ENCODE measurements at regions not wholly inside any gene's neighbourhood (a gene's known extent, or its start where the extent isn't known, plus 50 kb on each side); places are given as distances from the start of the nearest gene placed in this dataset.

GRCh38 chr6:123733180-123733579 lies 70.5 kb upstream of the NKAIN2 start:
- Histone ChIP-seq H3K4ac (ENCODE audit: low read depth, low read length) (no peak overlapping the region), H2AFZ (ENCODE audit: low read length) (no peak overlapping the region), H2AK5ac (ENCODE audit: insufficient read length, low read length) (no peak overlapping the region), H2BK120ac (ENCODE audit: low read depth, low read length, poor library complexity, severe bottlenecking) (no peak overlapping the region), H3K9ac (ENCODE audit: extremely low read depth, insufficient read length, low read length) (no peak overlapping the region), H3K4me1 (ENCODE audit: insufficient read depth, low read length) (no peaks in the 10 kb centered on the region), H3T11ph (ENCODE audit: low read length) (no peak overlapping the region), H2BK5ac (ENCODE audit: insufficient read length, low read length) (no peak overlapping the region), H3K56ac (ENCODE audit: insufficient read length, low read depth, low read length) (no peak overlapping the region), H3K79me2 (ENCODE audit: insufficient read depth, low read length) (no peaks in the 10 kb centered on the region), H2BK20ac (ENCODE audit: low read depth, low read length, poor library complexity, severe bottlenecking) (no peak overlapping the region), H4K91ac (ENCODE audit: insufficient read length, low read depth, low read length) (no peak overlapping the region), H2BK15ac (ENCODE audit: low read depth, low read length) (no peak overlapping the region), H2BK12ac (ENCODE audit: insufficient read length, low read depth, low read length) (no peak overlapping the region), H3K4me2 (ENCODE audit: insufficient read depth, insufficient read length, low read length) (no peak overlapping the region), H3K79me1 (ENCODE audit: insufficient read depth, low read depth, low read length, poor library complexity, severe bottlenecking) (no peaks in the 10 kb centered on the region), H3K27me3 (ENCODE audit: insufficient read depth, low read length) (no peaks in the 10 kb centered on the region), H4K5ac (ENCODE audit: insufficient read length, low read depth, low read length) (no peak overlapping the region), H3K23me2 (ENCODE audit: insufficient read length, low read depth, low read length, poor library complexity, severe bottlenecking) (no peaks in the 10 kb centered on the region), H3K9me3 (ENCODE audit: control insufficient read depth, low read depth, low read length) (no peaks in the 10 kb centered on the region), H3K27ac (ENCODE audit: insufficient read length, low read depth, low read length) (no peak overlapping the region), H4K20me1 (ENCODE audit: control insufficient read depth, insufficient read depth, insufficient read length) (no peaks in the 10 kb centered on the region), H4K8ac (replicated peaks; ENCODE audit: insufficient read length, low read depth, low read length) (no peak overlapping the region), H3K18ac (ENCODE audit: insufficient read length, low read depth, low read length) (no peak overlapping the region), H3K23ac (ENCODE audit: insufficient read length, low read depth, low read length) (no peak overlapping the region), H3K14ac (ENCODE audit: insufficient read depth, low read length) (no peak overlapping the region)
- H3K27me3 Mint-ChIP-seq (ENCODE audit: low read depth) = no peaks in the 10 kb centered on the region
- no peak for DNase-seq
- TF ChIP-seq CTCF (conservative IDR thresholded peaks at IDR 0.05) = no peak
- H3K36me3 Mint-ChIP-seq (ENCODE audit: insufficient read depth in 1 of 3, low read depth in 3 of 3) = no peaks in the 10 kb centered on the region
- H3K27ac Mint-ChIP-seq = no peak overlapping the region; a peak in 1 of 7 replicates
- H3K4me3 Mint-ChIP-seq = no peak overlapping the region
- peaks cover 3% of the 10 kb centered on the region in 2 experiments; a peak in 1 of 4 replicates for H3K4me1 Mint-ChIP-seq
- H3K9me3 Mint-ChIP-seq = no peaks in the 10 kb centered on the region
